GM12878 (cell line): ENCODE measurements at regions not wholly inside any gene's neighbourhood (a gene's known extent, or its start where the extent isn't known, plus 50 kb on each side); places are given as distances from the start of the nearest gene placed in this dataset.

Experiments used
- ATAC-seq: fragments of 200-7000 bp; cut with Tn5 transposase; 3 replicates; pipeline ENCODE4 v1.9.1; 2020; ENCODE audit warnings: mild to moderate bottlenecking, moderate library complexity
- BruUV-seq: library from RNA; stranded (reverse); fragments of 400-500 nt; replicated peaks from 2 replicates; lab custom pipeline; 2021; lab: Mats Ljungman, UMichigan
- CTCF ChIA-PET: fragments of 300-600 bp; sonication (Branson Sonifier 250); formaldehyde crosslinking; extraction: SDS; loops from one replicate; lab custom pipeline; 2021; ENCODE audit warnings: inconsistent platforms; lab: Yijun Ruan, JAX
- POLR2A ChIA-PET: fragments of 350-600 bp; formaldehyde crosslinking; extraction: SDS; loops from one replicate; lab custom pipeline; 2021; ENCODE audit warnings: inconsistent platforms; lab: Charles Lee
- RAD21 ChIA-PET: fragments of 300-600 bp; sonication (Branson Sonifier 250); formaldehyde crosslinking; loops from one replicate; lab custom pipeline; 2023; ENCODE audit warnings: antibody characterized with exemption; ENCODE audit not compliant: unreplicated experiment; lab: Charles Lee
- SMC1A ChIA-PET: fragments of 300-600 bp; sonication (Branson Sonifier 250); formaldehyde crosslinking; loops from one replicate; lab custom pipeline; 2023; ENCODE audit not compliant: unreplicated experiment, uncharacterized antibody; lab: Charles Lee
- DNase-seq: peaks from one replicate; pipeline ENCODE4 v3.0.0-alpha.2; 2011; ENCODE audit warnings: low read depth, low spot score
- FAIRE-seq: peaks from 3 replicates; lab custom pipeline; 2011; peaks lifted over from hg19 to GRCh38; lab: Jason Lieb, UNC
- H2AFZ ChIP-seq: 2 replicates; pipeline ENCODE4 v1.6.0; 2011; ENCODE audit warnings: low read depth, low read length, control low read depth; ENCODE audit not compliant: control insufficient read depth
- H3K27ac ChIP-seq: 2 replicates; pipeline ENCODE4 v1.5.1; 2011; ENCODE audit warnings: control low read depth; ENCODE audit not compliant: control insufficient read depth, insufficient read depth
- H3K27me3 ChIP-seq, 2 experiments: replicated peaks in 1 of 2; 2 replicates each; pipeline versions ENCODE4 v1.6.0 to v1.6.1; 2011; ENCODE audit warnings: low read length in 1 of 2; ENCODE audit not compliant: control insufficient read depth in 2 of 2, insufficient read depth in 2 of 2
- H3K36me3 ChIP-seq, 2 experiments: 2 replicates each; pipeline ENCODE4 v1.5.1; 2011; ENCODE audit warnings: low read length in 1 of 2; ENCODE audit not compliant: control insufficient read depth in 2 of 2, insufficient read depth in 2 of 2
- H3K4me1 ChIP-seq: 2 replicates; pipeline ENCODE4 v1.6.1; 2011; ENCODE audit warnings: mild to moderate bottlenecking, low read length, moderate library complexity, mixed read lengths; ENCODE audit not compliant: control insufficient read depth, insufficient read depth
- H3K4me2 ChIP-seq: 2 replicates; pipeline ENCODE4 v1.6.0; 2011; ENCODE audit warnings: control low read depth; ENCODE audit not compliant: control insufficient read depth, insufficient read depth
- H3K4me3 ChIP-seq: fragments of 200-600 bp; sonication (generic); 2 replicates; pipeline ENCODE4 v1.5.1; 2016
- H3K79me2 ChIP-seq: 2 replicates; pipeline ENCODE4 v1.6.0; 2011; ENCODE audit warnings: low read length; ENCODE audit not compliant: control insufficient read depth, insufficient read depth
- H3K9ac ChIP-seq: 2 replicates; pipeline ENCODE4 v1.8.0; 2011; ENCODE audit warnings: low read length, control low read depth, mixed read lengths; ENCODE audit not compliant: control insufficient read depth, insufficient read depth
- H3K9me3 ChIP-seq: replicated peaks from 3 replicates; pipeline ENCODE4 v1.5.1; 2011; ENCODE audit warnings: mild to moderate bottlenecking, low read length; ENCODE audit not compliant: control insufficient read depth, insufficient read depth
- H4K20me1 ChIP-seq: 2 replicates; pipeline ENCODE4 v1.6.0; 2011; ENCODE audit not compliant: control insufficient read depth, insufficient read depth
- ATF7 ChIP-seq: fragments of 450-650 bp; IDR thresholded peaks from 2 replicates; pipeline ENCODE4 v1.6.1; 2016; ENCODE audit warnings: low read depth, mild to moderate bottlenecking
- BCLAF1 ChIP-seq: fragments of 450-650 bp; IDR thresholded peaks from 2 replicates; pipeline ENCODE4 v1.6.1; 2017; ENCODE audit warnings: antibody characterized with exemption, mild to moderate bottlenecking, moderate library complexity
- CEBPZ ChIP-seq: fragments of 150-350 bp; IDR thresholded peaks from 2 replicates; pipeline ENCODE4 v1.6.1; 2016; ENCODE audit warnings: low read depth, low read length
- CTCF ChIP-seq, 3 experiments: IDR thresholded peaks in 2 of 3; conservative IDR thresholded peaks in 1 of 3; 2 replicates each; pipeline ENCODE4 v1.5.1; 2011; ENCODE audit warnings: low read depth in 3 of 3, low read length in 3 of 3, mild to moderate bottlenecking in 3 of 3, control low read depth in 2 of 3, moderate library complexity in 2 of 3, inconsistent platforms in 1 of 3, mixed read lengths in 1 of 3; ENCODE audit not compliant: control insufficient read depth in 2 of 3, insufficient read depth in 1 of 3; ENCODE audit errors: extremely low read depth in 1 of 3
- FOS ChIP-seq: IDR thresholded peaks from 3 replicates; pipeline ENCODE4 v1.6.1; 2011; ENCODE audit warnings: borderline replicate concordance; ENCODE audit not compliant: insufficient read length; ENCODE audit errors: extremely low read depth
- HDAC2 ChIP-seq: fragments of 200-600 bp; sonication (generic); IDR thresholded peaks from 2 replicates; pipeline ENCODE4 v1.6.1; 2017
- IKZF2 ChIP-seq, 2 experiments: fragments of 450-650 bp; IDR thresholded peaks; 2 replicates each; pipeline ENCODE4 v1.6.1; 2017; ENCODE audit warnings: mild to moderate bottlenecking in 2 of 2, moderate library complexity in 2 of 2
- MEF2A ChIP-seq: IDR thresholded peaks from 2 replicates; pipeline ENCODE4 v1.6.1; 2011; ENCODE audit warnings: low read depth, mild to moderate bottlenecking, low read length, moderate library complexity; ENCODE audit not compliant: insufficient read depth
- RB1 ChIP-seq: fragments of 450-650 bp; formaldehyde crosslinking; IDR thresholded peaks from 2 replicates; pipeline ENCODE4 v1.6.1; 2017; ENCODE audit warnings: mild to moderate bottlenecking, borderline replicate concordance
- SMARCA5 ChIP-seq: fragments of 450-650 bp; IDR thresholded peaks from 2 replicates; pipeline ENCODE4 v1.6.1; 2017; ENCODE audit warnings: mild to moderate bottlenecking
- WRNIP1 ChIP-seq: IDR thresholded peaks from 2 replicates; pipeline ENCODE4 v1.6.1; 2011; ENCODE audit warnings: low read depth, low read length, improper control_type of control experiment, borderline replicate concordance
- ZBTB40 ChIP-seq: fragments of 450-650 bp; IDR thresholded peaks from 2 replicates; pipeline ENCODE4 v1.6.1; 2016; ENCODE audit warnings: mild to moderate bottlenecking, moderate library complexity, borderline replicate concordance
- ZNF622 ChIP-seq: fragments of 450-650 bp; IDR thresholded peaks from 2 replicates; pipeline ENCODE4 v1.6.1; 2017; ENCODE audit warnings: mild to moderate bottlenecking, inconsistent platforms
- WGBS: methylation state at CpG from one replicate; pipeline ENCODE4 v1.1.6; 2016; ENCODE audit warnings: low lambda C conversion rate; ENCODE audit not compliant: insufficient replicate concordance, insufficient coverage; ENCODE audit errors: missing lambda C conversion rate; 5-methylcytosine and 5-hydroxymethylcytosine counted together
- in situ Hi-C: fragments of 300-500 bp; cut with MboI; formaldehyde crosslinking; loops from 9 replicates; pipeline ENCODE4 v1.14.3; 2018; ENCODE audit warnings: mixed read lengths
- intact Hi-C: fragments of 100-400 bp; cut with micrococcal nuclease; formaldehyde crosslinking; loops from one replicate; pipeline ENCODE4 v1.14.2; 2022; ENCODE audit not compliant: unreplicated experiment

GRCh38 chr18:25490316-25490715, 138.3 kb upstream of the ZNF521 start:
- H2AFZ ChIP-seq, result no peak overlapping the region
- WGBS, result 45% methylated on average over 4 of the region's 4 CpGs
- H3K27ac ChIP-seq, result no peak overlapping the region
- ChIA-PET POLR2A (no interaction called here), RAD21 (no interaction called here), CTCF (no interaction called here), SMC1A (no interaction called here)
- in situ Hi-C loops, result no loop called here
- FAIRE-seq (no peak), DNase-seq (no peak), ATAC-seq (no peak)
- no peaks in the 10 kb centered on the region for H3K36me3 ChIP-seq
- no peaks in the 10 kb centered on the region for H3K27me3 ChIP-seq
- no peak overlapping the region for H3K4me2 ChIP-seq
- intact Hi-C loops, result no loop called here
- H3K9ac ChIP-seq, result no peak overlapping the region
- H3K79me2 ChIP-seq, result no peaks in the 10 kb centered on the region
- no TSS peak for BruUV-seq
- no peak overlapping the region for H3K4me3 ChIP-seq
- H3K9me3 ChIP-seq, result no peaks in the 10 kb centered on the region
- no peaks in the 10 kb centered on the region for H4K20me1 ChIP-seq
- no peaks in the 10 kb centered on the region for H3K4me1 ChIP-seq
- no peak for TF ChIP-seq ZBTB40
- no peak for TF ChIP-seq CEBPZ
- TF ChIP-seq SMARCA5, result no peak
- TF ChIP-seq BCLAF1, result no peak
- no peak for TF ChIP-seq HDAC2
- TF ChIP-seq ATF7, result no peak
- TF ChIP-seq RB1, result no peak
- no peak for TF ChIP-seq WRNIP1
- TF ChIP-seq IKZF2 (IDR thresholded peaks at IDR 0.05), result no peak
- no peak for TF ChIP-seq FOS
- TF ChIP-seq CTCF (IDR thresholded peaks at IDR 0.05 in 2 of 3, conservative IDR thresholded peaks at IDR 0.05 in 1 of 3; ENCODE audit: control insufficient read depth in 2 of 3, extremely low read depth in 1 of 3, insufficient read depth in 1 of 3, low read depth in 3 of 3, low read length in 3 of 3), result no peak
- TF ChIP-seq MEF2A, result no peak
- no peak for TF ChIP-seq ZNF622
